Suprapubic skin (tissue), 4 donors: ENCODE measurements at regions not wholly inside any gene's neighbourhood (a gene's known extent, or its start where the extent isn't known, plus 50 kb on each side); places are given as distances from the start of the nearest gene placed in this dataset.
"Not testable (repeated sequence)": the region's sequence is repeated elsewhere in the genome, so short reads cannot be mapped to it uniquely, and the experiment has no call there.

Experiments used
- DNase-seq, 2 donors: peaks; one replicate each; pipeline ENCODE4 v3.0.0-alpha.2; 2019; ENCODE audit warnings: low spot score in 2 of 2
- H3K27ac ChIP-seq: fragments of 200-600 bp; sonication (generic); one replicate; pipeline ENCODE4 v1.5.1; 2019
- H3K27me3 ChIP-seq: fragments of 200-600 bp; sonication (generic); one replicate; pipeline ENCODE4 v1.5.1; 2019
- H3K36me3 ChIP-seq: fragments of 200-600 bp; sonication (generic); one replicate; pipeline ENCODE4 v1.5.1; 2019
- H3K4me1 ChIP-seq: fragments of 200-600 bp; sonication (generic); one replicate; pipeline ENCODE4 v1.5.1; 2019
- H3K4me3 ChIP-seq: fragments of 200-600 bp; sonication (generic); one replicate; pipeline ENCODE4 v1.5.1; 2019; ENCODE audit warnings: mild to moderate bottlenecking
- H3K9me3 ChIP-seq: fragments of 200-600 bp; sonication (generic); one replicate; pipeline ENCODE4 v1.5.1; 2019
- CTCF ChIP-seq, 2 donors: fragments of 200-600 bp in 1 of 2; fragments of 450-650 bp in 1 of 2; sonication (generic) in 1 of 2; IDR thresholded peaks; one replicate each; pipeline ENCODE4 v1.5.1; 2016 to 2019; ENCODE audit warnings: antibody characterized with exemption in 2 of 2, mild to moderate bottlenecking in 1 of 2, moderate library complexity in 1 of 2
- EP300 ChIP-seq: sonication (generic); formaldehyde crosslinking; IDR thresholded peaks from one replicate; pipeline ENCODE4 v1.6.1; 2017; ENCODE audit warnings: antibody characterized with exemption
- POLR2A ChIP-seq, 2 donors: fragments of 450-650 bp; IDR thresholded peaks; one replicate each; pipeline ENCODE4 v1.6.1; 2017; ENCODE audit warnings: antibody characterized with exemption in 2 of 2, mild to moderate bottlenecking in 2 of 2, moderate library complexity in 2 of 2
- POLR2AphosphoS5 ChIP-seq, 3 donors: sonication (generic); formaldehyde crosslinking; IDR thresholded peaks; one replicate each; pipeline ENCODE4 v1.6.1; 2017; ENCODE audit warnings: antibody characterized with exemption in 3 of 3
- WGBS: methylation state at CpG from one replicate; pipeline ENCODE4 v1.1.5; 2018; 5-methylcytosine and 5-hydroxymethylcytosine counted together

- TF ChIP-seq POLR2A (IDR thresholded peaks at IDR 0.05), result no peak
- TF ChIP-seq POLR2AphosphoS5 (IDR thresholded peaks at IDR 0.05), result no peak
- TF ChIP-seq CTCF (IDR thresholded peaks at IDR 0.05), result no peak
- no peak for TF ChIP-seq EP300
- no peaks in the 10 kb centered on the region for H3K36me3 ChIP-seq
- H3K27ac ChIP-seq, result no peak overlapping the region
- no peak for DNase-seq
- no peaks in the 10 kb centered on the region for H3K27me3 ChIP-seq
- no peaks in the 10 kb centered on the region for H3K4me1 ChIP-seq
- H3K9me3 ChIP-seq, result no peaks in the 10 kb centered on the region
- no peak overlapping the region for H3K4me3 ChIP-seq
Observed at GRCh38 chr1:238439511-238439910, 548.8 kb upstream of the ZP4 start.

GRCh38 chr1:238438311-238439270 lies 547.9 kb upstream of the ZP4 start:
- H3K4me1 ChIP-seq, result no peaks in the 10 kb centered on the region
- H3K4me3 ChIP-seq, result no peak overlapping the region
- TF ChIP-seq CTCF (IDR thresholded peaks at IDR 0.05), result no peak
- no peak for TF ChIP-seq EP300
- no peak for TF ChIP-seq POLR2A (IDR thresholded peaks at IDR 0.05)
- no peak for TF ChIP-seq POLR2AphosphoS5 (IDR thresholded peaks at IDR 0.05)
- H3K27ac ChIP-seq, result no peak overlapping the region
- DNase-seq, result no peak
- 56% methylated on average over 5 of the region's 5 CpGs for WGBS
- no peaks in the 10 kb centered on the region for H3K36me3 ChIP-seq
- H3K27me3 ChIP-seq, result no peaks in the 10 kb centered on the region
- H3K9me3 ChIP-seq, result no peaks in the 10 kb centered on the region

- WGBS, result 69% methylated on average over 2 of the region's 2 CpGs
- DNase-seq, result not testable (repeated sequence)
Observed at GRCh38 chr1:238429703-238430102, 539.0 kb upstream of the ZP4 start.

GRCh38 chr1:238419209-238419608 lies 528.5 kb upstream of the ZP4 start:
- no peak for DNase-seq
- H3K36me3 ChIP-seq, result no peaks in the 10 kb centered on the region
- H3K4me1 ChIP-seq, result no peaks in the 10 kb centered on the region
- WGBS, result 54% methylated on average over 3 of the region's 3 CpGs
- no peak overlapping the region for H3K27ac ChIP-seq
- H3K9me3 ChIP-seq, result no peaks in the 10 kb centered on the region
- TF ChIP-seq CTCF (IDR thresholded peaks at IDR 0.05), result no peak
- no peak for TF ChIP-seq POLR2A (IDR thresholded peaks at IDR 0.05)
- TF ChIP-seq EP300, result no peak
- TF ChIP-seq POLR2AphosphoS5 (IDR thresholded peaks at IDR 0.05), result no peak
- no peak overlapping the region for H3K4me3 ChIP-seq
- H3K27me3 ChIP-seq, result no peaks in the 10 kb centered on the region

More at GRCh38 chr1:238429703-238430102, 539.0 kb upstream of the ZP4 start:
- H3K9me3 ChIP-seq, H3K36me3 ChIP-seq, H3K4me3 ChIP-seq, H3K27me3 ChIP-seq, H3K27ac ChIP-seq, H3K4me1 ChIP-seq: not testable (repeated sequence)

GRCh38 chr1:238409932-238410331 lies 519.2 kb upstream of the ZP4 start:
- H3K9me3 ChIP-seq, result no peaks in the 10 kb centered on the region
- no peak overlapping the region for H3K4me3 ChIP-seq
- H3K27me3 ChIP-seq, result no peaks in the 10 kb centered on the region
- no peaks in the 10 kb centered on the region for H3K4me1 ChIP-seq
- H3K36me3 ChIP-seq, result no peaks in the 10 kb centered on the region
- no peak overlapping the region for H3K27ac ChIP-seq
- WGBS, result 53% methylated on average over 5 of the region's 5 CpGs
- DNase-seq, result no peak
- TF ChIP-seq POLR2A (IDR thresholded peaks at IDR 0.05) (no peak), EP300 (no peak)

GRCh38 chr1:238409191-238409850 lies 518.6 kb upstream of the ZP4 start:
- no peak for DNase-seq
- Histone ChIP-seq H3K27me3 (no peaks in the 10 kb centered on the region), H3K4me1 (no peaks in the 10 kb centered on the region), H3K9me3 (no peaks in the 10 kb centered on the region), H3K36me3 (no peaks in the 10 kb centered on the region), H3K4me3 (no peak overlapping the region), H3K27ac (no peak overlapping the region)
- no peak for TF ChIP-seq CTCF (IDR thresholded peaks at IDR 0.05)
- no peak for TF ChIP-seq POLR2A (IDR thresholded peaks at IDR 0.05)
- TF ChIP-seq EP300, result no peak
- TF ChIP-seq POLR2AphosphoS5 (IDR thresholded peaks at IDR 0.05), result no peak
- 65% methylated on average over 3 of the region's 3 CpGs for WGBS
